ENCODE measurements at regions not wholly inside any gene's neighbourhood (a gene's known extent, or its start where the extent isn't known, plus 50 kb on each side); places are given as distances from the start of the nearest gene placed in this dataset.
"Not testable (repeated sequence)": the region's sequence is repeated elsewhere in the genome, so short reads cannot be mapped to it uniquely, and the experiment has no call there.

DNA sequence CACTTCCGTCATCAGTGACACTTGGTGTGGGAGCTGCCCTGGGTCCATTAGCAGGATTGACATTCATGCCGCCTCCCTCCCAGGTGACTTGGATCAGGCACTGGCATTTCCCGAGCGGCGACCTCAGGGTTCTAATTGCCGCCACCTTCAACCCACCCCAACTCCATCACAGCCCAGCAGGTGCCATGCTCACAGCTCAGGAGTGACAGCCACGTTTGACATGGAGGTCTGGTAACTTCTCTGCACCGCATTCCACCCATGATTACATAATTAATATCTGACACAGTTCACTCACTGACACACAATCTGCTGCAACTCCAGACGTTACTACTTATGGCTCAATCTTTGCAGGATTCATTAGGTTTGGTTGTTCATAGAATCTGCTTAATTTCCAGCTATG, 450.9 kb upstream of the MYT1L start:
- no peak for DNase-seq
- H3K36me3 Mint-ChIP-seq (ENCODE audit: low read depth), result no peaks in the 10 kb centered on the region
- no peaks in the 10 kb centered on the region for H3K27me3 Mint-ChIP-seq
- no peak overlapping the region for H3K27ac Mint-ChIP-seq
- H3K9me3 Mint-ChIP-seq, result peaks cover 12% of the 10 kb centered on the region
- no peaks in the 10 kb centered on the region for H3K4me1 Mint-ChIP-seq
- POLR2A ChIA-PET, result no interaction called here
- H3K4me3 Mint-ChIP-seq, result no peak overlapping the region
- CTCF ChIA-PET, result no interaction called here

DNA sequence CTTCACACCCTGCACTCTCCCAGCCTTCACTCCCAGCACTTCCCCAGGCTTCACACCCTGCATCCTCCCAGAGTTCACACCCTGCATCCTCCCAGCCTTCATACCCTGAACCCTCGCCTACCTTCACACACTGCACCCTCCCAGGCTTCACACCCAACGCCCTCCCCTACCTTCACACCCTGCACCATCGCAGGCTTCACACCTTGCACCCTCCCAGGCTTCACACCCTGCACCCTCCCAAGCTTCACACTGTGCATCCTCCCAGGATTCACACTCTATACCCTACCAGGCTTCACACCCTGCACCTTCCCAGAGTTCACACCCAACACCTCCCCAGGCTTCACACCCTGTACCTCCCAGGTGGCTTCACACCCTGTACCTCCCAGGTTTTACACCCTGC, 448.7 kb upstream of the MYT1L start:
- H3K4me1 Mint-ChIP-seq, result no peaks in the 10 kb centered on the region
- H3K36me3 Mint-ChIP-seq (ENCODE audit: low read depth), result no peaks in the 10 kb centered on the region
- H3K27me3 Mint-ChIP-seq, result no peaks in the 10 kb centered on the region
- no peak for DNase-seq
- peaks cover 12% of the 10 kb centered on the region for H3K9me3 Mint-ChIP-seq
- POLR2A ChIA-PET, result no interaction called here
- CTCF ChIA-PET, result no interaction called here
- H3K4me3 Mint-ChIP-seq, result no peak overlapping the region
- no peak overlapping the region for H3K27ac Mint-ChIP-seq

DNA sequence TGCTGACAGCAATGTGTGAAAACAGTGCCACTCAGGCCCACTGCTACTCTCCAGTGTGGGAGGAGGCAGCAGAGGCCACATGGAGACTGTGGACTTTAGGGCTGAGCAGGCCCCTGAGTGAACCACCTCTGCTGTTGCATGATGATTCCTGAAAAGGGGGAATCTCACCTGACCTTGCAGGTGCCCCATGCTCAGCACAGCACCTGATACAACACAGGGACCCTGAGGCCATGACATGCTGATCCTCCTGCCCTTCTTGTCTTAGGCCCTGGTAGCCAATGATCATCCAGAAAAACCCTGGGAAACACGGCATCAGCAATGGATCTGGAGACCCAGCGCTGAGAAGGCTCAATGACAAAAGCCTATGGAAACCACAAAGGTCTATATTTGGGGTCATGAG, 446.8 kb upstream of the MYT1L start:
- H3K27me3 Mint-ChIP-seq, result no peaks in the 10 kb centered on the region
- POLR2A ChIA-PET, result no interaction called here

DNA sequence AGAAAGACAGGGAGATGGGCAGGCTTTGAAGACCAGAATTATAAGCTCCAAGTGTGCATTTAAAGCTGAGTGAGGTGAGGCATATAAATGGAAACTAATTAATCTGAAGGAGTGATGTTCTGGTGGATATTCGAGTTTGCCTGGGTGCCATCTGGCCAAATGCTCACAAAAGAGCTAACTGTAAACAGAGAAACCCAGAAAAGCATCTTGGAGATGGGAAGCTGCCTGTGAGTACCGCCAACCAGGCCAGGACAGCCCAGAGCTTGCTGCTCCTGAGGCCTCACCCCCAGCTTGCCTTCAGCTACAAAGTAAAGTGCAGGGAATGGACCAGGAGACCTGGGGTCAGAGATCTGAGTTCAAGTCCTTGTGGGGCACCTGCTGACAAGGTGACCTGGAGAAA, 446.1 kb upstream of the MYT1L start:
- no peaks in the 10 kb centered on the region for H3K36me3 Mint-ChIP-seq (ENCODE audit: low read depth)
- no peak overlapping the region for H3K4me3 Mint-ChIP-seq
- no peaks in the 10 kb centered on the region for H3K4me1 Mint-ChIP-seq
- ChIA-PET POLR2A (no interaction called here), CTCF (no interaction called here)
- no peak overlapping the region for H3K27ac Mint-ChIP-seq
- no peaks in the 10 kb centered on the region for H3K27me3 Mint-ChIP-seq
- H3K9me3 Mint-ChIP-seq, result peaks cover 12% of the 10 kb centered on the region
- no peak for DNase-seq

More for the DNA sequence above, 446.8 kb upstream of the MYT1L start:
- Mint-ChIP-seq H3K27ac (no peak overlapping the region), H3K9me3 (peaks cover 12% of the 10 kb centered on the region), H3K4me3 (no peak overlapping the region), H3K36me3 (ENCODE audit: low read depth) (no peaks in the 10 kb centered on the region), H3K4me1 (no peaks in the 10 kb centered on the region)
- DNase-seq, result no peak
- CTCF ChIA-PET, result no interaction called here

DNA sequence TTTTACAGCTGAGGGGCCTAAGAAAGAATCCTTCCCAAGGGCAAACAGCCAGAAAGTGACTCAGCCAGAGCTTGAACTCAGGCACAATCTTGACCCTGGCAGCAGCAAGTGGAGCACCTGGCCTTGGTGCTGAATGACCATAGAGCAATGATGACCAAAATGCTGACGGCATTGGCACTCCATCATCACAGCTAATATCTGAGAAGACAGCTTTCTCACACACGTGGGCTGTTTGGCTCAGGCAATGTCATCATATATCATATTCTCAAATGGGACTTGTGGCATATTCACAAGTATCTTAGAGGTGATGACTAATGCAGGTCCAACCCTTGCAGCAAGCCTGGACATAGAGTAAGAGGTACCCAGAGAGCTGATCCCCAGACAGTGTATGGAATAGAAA, 443.9 kb upstream of the MYT1L start:
- no peaks in the 10 kb centered on the region for H3K36me3 Mint-ChIP-seq (ENCODE audit: low read depth)
- ChIA-PET CTCF (interaction anchor here (0.5 kb wide), 1 partner anchor 1854 kb away, joined by 4 read pairs; no protein-coding TSS in a partner anchor), POLR2A (no interaction called here)
- no peak overlapping the region for H3K4me3 Mint-ChIP-seq
- peaks cover 6% of the 10 kb centered on the region for H3K9me3 Mint-ChIP-seq
- DNase-seq, result no peak
- H3K27ac Mint-ChIP-seq, result no peak overlapping the region
- no peaks in the 10 kb centered on the region for H3K27me3 Mint-ChIP-seq
- H3K4me1 Mint-ChIP-seq, result no peaks in the 10 kb centered on the region

DNA sequence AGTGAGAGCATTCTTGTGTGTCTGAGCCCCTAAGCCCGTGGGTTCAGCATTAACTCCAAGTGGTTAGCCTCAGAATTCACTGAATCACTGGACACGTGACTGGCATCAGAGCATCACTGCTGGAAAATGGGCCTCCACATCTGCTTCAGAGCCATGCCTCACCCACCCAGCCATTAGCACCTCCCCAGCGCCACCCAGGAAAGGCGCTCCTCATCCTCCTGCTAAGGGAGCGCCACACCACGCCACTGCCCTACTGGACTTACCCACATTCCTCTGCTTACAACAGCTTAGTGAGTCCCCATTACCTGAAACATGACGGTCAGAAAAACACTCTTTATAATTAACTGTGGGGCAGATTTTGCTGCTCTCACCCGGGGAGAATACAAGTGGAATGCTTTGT, 442.6 kb upstream of the MYT1L start:
- ChIA-PET CTCF (no interaction called here), POLR2A (no interaction called here)
- H3K27ac Mint-ChIP-seq, result no peak overlapping the region
- no peaks in the 10 kb centered on the region for H3K36me3 Mint-ChIP-seq (ENCODE audit: low read depth)
- no peak overlapping the region for H3K4me3 Mint-ChIP-seq
- H3K9me3 Mint-ChIP-seq, result no peaks in the 10 kb centered on the region
- no peaks in the 10 kb centered on the region for H3K27me3 Mint-ChIP-seq
- no peak for DNase-seq
- no peaks in the 10 kb centered on the region for H3K4me1 Mint-ChIP-seq

DNA sequence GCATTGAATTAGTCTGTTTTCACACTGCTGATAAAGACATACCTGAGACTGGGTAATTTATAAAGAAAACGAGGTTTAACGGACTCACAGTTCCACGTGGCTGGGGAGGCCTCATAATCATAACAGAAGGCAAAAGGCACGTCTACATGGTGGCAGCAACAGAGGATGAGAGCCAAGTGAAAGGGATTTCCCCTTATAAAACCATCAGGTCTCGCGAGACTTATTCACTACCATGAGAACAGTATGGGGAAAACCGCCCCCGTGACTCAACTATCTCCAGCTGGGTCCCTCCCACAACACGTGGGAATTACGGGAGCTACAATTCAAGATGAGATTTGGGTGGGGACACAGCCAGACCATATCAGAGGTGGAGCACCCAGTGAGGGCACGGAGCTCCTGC, 442.0 kb upstream of the MYT1L start:
- H3K4me3 Mint-ChIP-seq; CTCF ChIA-PET; H3K27ac Mint-ChIP-seq; H3K4me1 Mint-ChIP-seq; H3K9me3 Mint-ChIP-seq; H3K27me3 Mint-ChIP-seq; DNase-seq; POLR2A ChIA-PET; H3K36me3 Mint-ChIP-seq (ENCODE audit: low read depth): not testable (repeated sequence)

DNA sequence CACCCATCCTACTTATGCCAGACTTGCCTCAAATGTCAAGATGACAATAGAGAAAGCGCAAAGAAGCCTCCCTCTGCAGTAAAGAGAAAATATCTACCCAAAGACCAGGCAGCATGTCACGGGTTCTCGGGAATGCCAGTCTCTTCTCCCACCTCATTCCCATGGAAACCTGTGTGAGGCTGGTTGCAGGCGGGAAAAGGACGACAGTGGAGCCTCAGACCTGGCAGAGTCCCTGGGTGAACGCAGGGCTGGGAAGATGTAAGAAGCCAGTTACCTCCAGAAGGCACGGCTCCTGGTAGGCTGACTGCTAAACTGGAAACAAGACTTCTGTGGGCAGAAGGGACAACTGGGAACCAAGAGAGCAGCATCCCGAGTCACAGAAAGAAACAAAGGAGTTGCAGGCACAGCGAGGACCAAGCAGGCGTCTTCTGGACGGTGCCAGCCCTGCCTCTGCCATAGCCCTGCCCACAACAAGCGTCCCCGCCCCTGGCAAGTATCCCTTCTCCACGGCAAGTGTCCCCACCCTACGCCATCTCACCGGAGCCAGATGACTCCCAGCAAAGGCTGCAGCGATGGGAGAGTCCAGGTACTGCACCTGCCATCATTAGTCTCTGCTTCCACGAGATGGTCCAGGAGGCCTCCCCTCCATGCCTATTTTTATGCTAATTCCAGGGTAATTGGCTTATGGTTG, 440.8 kb upstream of the MYT1L start:
- Mint-ChIP-seq H3K27ac (no peak overlapping the region), H3K4me1 (no peaks in the 10 kb centered on the region), H3K4me3 (no peak overlapping the region), H3K27me3 (no peaks in the 10 kb centered on the region), H3K36me3 (ENCODE audit: low read depth) (no peaks in the 10 kb centered on the region), H3K9me3 (no peaks in the 10 kb centered on the region)
- POLR2A ChIA-PET, result interaction anchor here (0.8 kb wide), 1 partner anchor 825 kb away, joined by 5 read pairs; no protein-coding TSS in a partner anchor
- CTCF ChIA-PET, result no interaction called here
- no peak for DNase-seq

DNA sequence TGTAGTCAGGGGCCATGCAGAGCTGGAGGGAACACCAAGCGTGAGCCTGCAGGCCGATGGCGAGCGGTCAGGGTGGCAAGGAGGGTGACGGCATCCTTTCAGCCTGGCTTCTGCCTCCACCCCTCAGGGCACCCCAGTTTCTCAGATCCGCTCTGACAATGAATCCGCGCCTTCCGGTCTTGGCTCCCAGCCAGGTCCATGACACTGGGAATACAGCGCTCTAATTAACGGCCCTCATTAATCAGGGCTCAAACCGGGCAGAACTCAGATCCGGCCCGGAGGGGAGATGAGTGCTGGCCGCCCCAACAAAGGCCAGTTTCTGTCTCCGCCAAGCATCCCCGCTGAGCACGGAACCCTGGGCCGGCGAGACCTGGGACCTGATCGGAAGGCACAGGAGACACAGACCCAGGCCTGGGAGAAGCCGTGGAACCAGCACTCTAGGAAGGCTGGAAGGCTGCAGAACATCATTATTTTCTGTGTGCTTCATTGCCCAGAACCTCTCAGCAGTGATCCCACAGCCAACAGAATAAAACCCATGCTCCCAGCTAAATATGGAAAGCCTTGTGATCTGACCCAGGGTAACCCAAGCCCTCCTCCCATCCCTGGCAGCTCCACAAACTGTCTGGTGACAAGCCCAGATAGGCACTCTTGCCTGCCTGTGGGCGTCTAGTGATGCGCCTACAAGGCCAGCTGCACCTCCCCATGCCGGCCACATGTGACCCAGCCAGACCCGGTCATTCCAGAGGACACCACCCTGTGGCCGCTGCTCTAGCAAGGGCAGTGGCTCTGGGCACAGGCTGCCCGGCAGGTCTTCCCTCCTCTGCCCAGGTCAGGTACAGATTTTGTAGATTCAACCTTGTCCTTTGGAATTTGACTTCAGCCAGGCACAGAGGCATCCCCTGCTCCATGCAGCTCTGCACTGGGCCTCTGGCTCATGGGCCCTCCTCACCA, 438.7 kb upstream of the MYT1L start:
- POLR2A ChIA-PET, result no interaction called here
- H3K9me3 Mint-ChIP-seq, result no peaks in the 10 kb centered on the region
- no peaks in the 10 kb centered on the region for H3K4me1 Mint-ChIP-seq
- DNase-seq, result no peak
- no peaks in the 10 kb centered on the region for H3K36me3 Mint-ChIP-seq (ENCODE audit: low read depth)
- H3K27me3 Mint-ChIP-seq, result no peaks in the 10 kb centered on the region
- no peak overlapping the region for H3K4me3 Mint-ChIP-seq
- CTCF ChIA-PET, result no interaction called here
- no peak overlapping the region for H3K27ac Mint-ChIP-seq

DNA sequence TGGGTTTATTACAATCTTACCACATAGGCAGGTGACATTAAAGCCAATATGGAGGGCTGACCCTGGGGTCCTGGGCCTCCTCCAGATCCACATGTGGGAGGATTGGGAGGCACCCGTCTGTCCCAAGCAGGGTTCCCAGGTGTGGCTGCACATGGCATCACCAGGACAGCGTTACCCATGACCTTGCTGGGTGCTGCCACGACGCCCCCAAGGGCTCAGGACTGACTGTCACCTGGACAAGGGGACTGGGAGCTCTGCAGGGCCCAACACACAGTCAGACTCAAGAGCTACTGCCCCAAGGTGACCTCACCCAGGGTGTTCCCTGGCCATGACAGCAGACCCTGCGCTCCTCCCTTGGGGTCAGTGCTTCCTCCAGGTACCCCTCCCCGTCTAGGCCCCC, 437.4 kb upstream of the MYT1L start:
- no peaks in the 10 kb centered on the region for H3K36me3 Mint-ChIP-seq (ENCODE audit: low read depth)
- no peak for DNase-seq
- no peaks in the 10 kb centered on the region for H3K4me1 Mint-ChIP-seq
- ChIA-PET CTCF (no interaction called here), POLR2A (no interaction called here)
- H3K27me3 Mint-ChIP-seq, result no peaks in the 10 kb centered on the region
- H3K4me3 Mint-ChIP-seq, result no peak overlapping the region
- H3K9me3 Mint-ChIP-seq, result no peaks in the 10 kb centered on the region
- H3K27ac Mint-ChIP-seq, result no peak overlapping the region

DNA sequence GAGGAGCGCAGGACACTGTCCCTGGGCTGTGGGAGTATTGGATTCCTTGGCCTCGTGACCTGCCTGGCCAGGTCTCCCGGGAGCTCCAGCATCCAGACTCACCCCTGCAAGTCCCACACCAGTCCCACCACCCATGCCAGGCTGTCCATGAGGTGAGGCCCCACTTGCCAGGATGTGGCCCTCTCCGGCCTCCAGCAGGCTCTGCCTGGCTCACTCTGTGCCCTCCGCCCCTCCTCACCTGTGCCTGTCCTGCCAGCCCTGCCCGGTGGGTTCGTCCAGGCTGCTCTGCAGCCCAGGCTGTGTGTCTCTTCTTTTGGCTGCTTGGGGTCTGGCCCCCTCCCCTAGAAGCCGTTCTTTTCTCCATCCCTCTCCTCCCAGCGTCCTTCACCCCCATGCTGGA, 436.8 kb upstream of the MYT1L start:
- Mint-ChIP-seq H3K4me3 (no peak overlapping the region), H3K27ac (no peak overlapping the region), H3K4me1 (no peaks in the 10 kb centered on the region), H3K36me3 (ENCODE audit: low read depth) (no peaks in the 10 kb centered on the region), H3K9me3 (no peaks in the 10 kb centered on the region), H3K27me3 (no peaks in the 10 kb centered on the region)
- POLR2A ChIA-PET, result no interaction called here
- no peak for DNase-seq
- CTCF ChIA-PET, result interaction anchor here (0.8 kb wide), 1 partner anchor 25 kb away, joined by 3 read pairs; no protein-coding TSS in a partner anchor

DNA sequence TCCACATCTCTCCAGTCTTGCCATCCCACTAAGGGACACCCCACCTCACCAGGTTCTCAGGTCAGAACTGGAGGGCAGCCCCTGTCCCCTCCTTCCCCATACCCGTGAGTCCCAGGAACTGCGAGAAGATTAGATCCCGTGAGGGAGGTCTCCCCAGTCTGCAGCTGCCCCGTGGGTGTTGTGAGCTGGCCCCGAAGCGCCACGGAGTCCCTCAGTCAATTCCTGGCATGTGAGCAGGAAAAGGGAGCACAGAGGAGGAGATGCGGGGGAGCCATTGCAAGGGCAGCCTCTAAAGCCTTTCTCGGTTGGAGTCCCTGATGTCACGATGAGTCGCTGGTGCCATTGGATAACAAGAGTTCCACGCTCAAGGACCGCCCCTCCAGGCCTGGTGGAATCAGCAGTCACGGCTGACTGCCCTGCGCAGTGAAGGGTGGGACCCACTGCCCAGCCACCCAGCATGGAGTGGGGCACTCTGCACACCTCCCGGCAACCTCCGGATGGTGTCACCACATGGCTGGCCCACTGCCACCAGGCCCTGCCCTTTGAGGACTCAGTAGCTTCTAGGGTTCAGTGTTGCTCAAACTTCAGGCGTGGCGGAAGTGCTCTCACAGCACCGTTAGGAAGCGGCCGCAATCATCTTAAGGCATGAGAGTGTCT, 434.9 kb upstream of the MYT1L start:
- DNase-seq, result no peak
- Mint-ChIP-seq H3K9me3 (no peaks in the 10 kb centered on the region), H3K27me3 (no peaks in the 10 kb centered on the region), H3K4me1 (no peaks in the 10 kb centered on the region), H3K36me3 (ENCODE audit: low read depth) (no peaks in the 10 kb centered on the region), H3K27ac (no peak overlapping the region), H3K4me3 (no peak overlapping the region)
- ChIA-PET CTCF (no interaction called here), POLR2A (no interaction called here)

DNA sequence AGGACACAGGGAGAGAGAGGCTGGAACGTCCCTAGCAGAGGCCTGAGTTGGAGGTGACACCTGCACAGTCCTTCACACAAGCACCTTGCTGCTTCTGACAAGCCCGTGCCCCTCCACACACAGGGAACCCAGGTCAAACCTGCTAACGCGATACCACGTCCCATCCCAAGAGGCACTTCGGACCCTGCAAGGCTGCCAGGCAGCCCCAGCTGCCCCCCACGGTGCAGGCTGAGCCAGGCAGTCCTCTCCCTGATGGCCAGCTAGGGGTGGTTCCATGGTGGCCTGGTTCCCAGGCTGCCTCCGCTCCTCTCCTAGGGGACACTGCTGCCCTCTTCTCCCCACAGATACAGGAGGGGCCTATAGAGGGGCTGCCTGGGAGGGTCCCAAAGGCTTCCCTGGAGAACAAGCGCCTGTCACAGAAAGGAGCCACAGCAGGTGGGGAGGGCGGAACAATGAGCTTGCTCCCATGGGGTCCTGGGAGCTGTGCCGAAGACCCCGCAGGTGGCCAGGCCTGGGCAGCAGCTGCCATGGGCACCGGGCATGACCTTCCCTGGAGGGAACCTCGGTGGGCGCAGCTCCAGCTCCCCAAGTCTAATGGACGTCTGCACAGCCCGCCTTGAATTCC, 434.2 kb upstream of the MYT1L start:
- ChIA-PET CTCF (no interaction called here), POLR2A (no interaction called here)
- no peaks in the 10 kb centered on the region for H3K4me1 Mint-ChIP-seq
- H3K36me3 Mint-ChIP-seq (ENCODE audit: low read depth), result no peaks in the 10 kb centered on the region
- H3K27ac Mint-ChIP-seq, result no peak overlapping the region
- DNase-seq, result no peak
- H3K9me3 Mint-ChIP-seq, result no peaks in the 10 kb centered on the region
- H3K4me3 Mint-ChIP-seq, result no peak overlapping the region
- H3K27me3 Mint-ChIP-seq, result no peaks in the 10 kb centered on the region

All from activated CD4-positive, alpha-beta T cell treated with anti-CD3 and anti-CD28 coated beads, Interleukin-2, amount 10 ng/mL, durations not matched to agents 7 days and 5 days (primary cell).